Smooth muscle cell (in vitro differentiated cells): ENCODE measurements at regions not wholly inside any gene's neighbourhood (a gene's known extent, or its start where the extent isn't known, plus 50 kb on each side); places are given as distances from the start of the nearest gene placed in this dataset. TPM values are rescaled to one million over a fixed set of nuclear protein-coding genes. Genes with fewer than 3 reads are reported as not detected.
A peak's percentile ranks its signal among the peaks of the same experiment; 100 is the strongest.

ENCODE experiments used
- DNase-seq: peaks from one replicate; lab custom pipeline; 2025; ENCODE audit not compliant: unreplicated experiment; lab: John Stamatoyannopoulos, UW
- H2AFZ ChIP-seq: fragments of 200-600 bp; sonication (generic); 2 replicates; pipeline ENCODE4 v1.6.0; 2016; ENCODE audit warnings: antibody characterized with exemption, low read depth, mild to moderate bottlenecking
- H3F3A ChIP-seq: fragments of 200-600 bp; sonication (generic); 2 replicates; pipeline ENCODE4 v1.6.0; 2017; ENCODE audit warnings: antibody characterized with exemption, low read depth
- H3K27ac ChIP-seq: fragments of 200-600 bp; sonication (generic); 2 replicates; pipeline ENCODE4 v1.5.1; 2016; ENCODE audit warnings: low read depth, mild to moderate bottlenecking
- H3K27me3 ChIP-seq: fragments of 200-600 bp; sonication (generic); 2 replicates; pipeline ENCODE4 v1.6.1; 2016; ENCODE audit warnings: low read depth, mild to moderate bottlenecking
- H3K36me3 ChIP-seq: fragments of 200-600 bp; sonication (generic); 2 replicates; pipeline ENCODE4 v1.5.1; 2016; ENCODE audit warnings: low read depth
- H3K4me1 ChIP-seq: fragments of 200-600 bp; sonication (generic); 2 replicates; pipeline ENCODE4 v1.5.1; 2016; ENCODE audit warnings: low read depth
- H3K4me2 ChIP-seq: fragments of 200-600 bp; sonication (generic); 2 replicates; pipeline ENCODE4 v1.6.0; 2016; ENCODE audit warnings: mild to moderate bottlenecking
- H3K4me3 ChIP-seq: fragments of 200-600 bp; sonication (generic); 2 replicates; pipeline ENCODE4 v1.5.1; 2016; ENCODE audit warnings: mild to moderate bottlenecking
- H3K79me2 ChIP-seq: fragments of 200-600 bp; sonication (generic); 2 replicates; pipeline ENCODE4 v1.6.0; 2016; ENCODE audit warnings: low read depth, mild to moderate bottlenecking
- H3K9ac ChIP-seq: fragments of 200-600 bp; sonication (generic); 2 replicates; pipeline ENCODE4 v1.6.0; 2016; ENCODE audit warnings: low read depth
- H3K9me3 ChIP-seq: fragments of 200-600 bp; sonication (generic); replicated peaks from 2 replicates; pipeline ENCODE4 v1.5.1; 2016; ENCODE audit warnings: low read depth
- H4K20me1 ChIP-seq: fragments of 200-600 bp; sonication (generic); 2 replicates; pipeline ENCODE4 v1.6.0; 2016; ENCODE audit warnings: low read depth
- WGBS: methylation state at CpG from one replicate; pipeline ENCODE4 v1.1.7; 2016; ENCODE audit warnings: low lambda C conversion rate; 5-methylcytosine and 5-hydroxymethylcytosine counted together
- small RNA-seq: library from RNA; depleted of rRNA; stranded (forward); fragments of <200 nt; gene quantifications from one replicate; pipeline ENCODE3, GENCODE V24; 2014
- TF ChIP-seq, protein P1 (sequence below): fragments of 200-600 bp; sonication (generic); IDR thresholded peaks from 2 replicates; pipeline ENCODE4 v1.5.1; 2017; ENCODE audit warnings: borderline replicate concordance, mild to moderate bottlenecking, antibody characterized with exemption; ENCODE audit not compliant: insufficient read depth, poor library complexity, severe bottlenecking

GRCh38 chr4:11483046-11483445, 54.4 kb upstream of the HS3ST1 start:
- Histone ChIP-seq H3K79me2 (no peaks in the 10 kb centered on the region), H2AFZ (no peak overlapping the region), H3K27ac (peak overlapping the region; percentile 82), H3K36me3 (no peaks in the 10 kb centered on the region), H3K4me1 (peaks cover 5% of the 10 kb centered on the region), H3K4me3 (no peak overlapping the region), H3F3A (no peaks in the 10 kb centered on the region), H3K9me3 (no peaks in the 10 kb centered on the region), H4K20me1 (no peaks in the 10 kb centered on the region), H3K4me2 (peak overlapping the region; percentile 48), H3K9ac (no peak overlapping the region), H3K27me3 (no peaks in the 10 kb centered on the region)
- TF ChIP-seq, protein P1, sequence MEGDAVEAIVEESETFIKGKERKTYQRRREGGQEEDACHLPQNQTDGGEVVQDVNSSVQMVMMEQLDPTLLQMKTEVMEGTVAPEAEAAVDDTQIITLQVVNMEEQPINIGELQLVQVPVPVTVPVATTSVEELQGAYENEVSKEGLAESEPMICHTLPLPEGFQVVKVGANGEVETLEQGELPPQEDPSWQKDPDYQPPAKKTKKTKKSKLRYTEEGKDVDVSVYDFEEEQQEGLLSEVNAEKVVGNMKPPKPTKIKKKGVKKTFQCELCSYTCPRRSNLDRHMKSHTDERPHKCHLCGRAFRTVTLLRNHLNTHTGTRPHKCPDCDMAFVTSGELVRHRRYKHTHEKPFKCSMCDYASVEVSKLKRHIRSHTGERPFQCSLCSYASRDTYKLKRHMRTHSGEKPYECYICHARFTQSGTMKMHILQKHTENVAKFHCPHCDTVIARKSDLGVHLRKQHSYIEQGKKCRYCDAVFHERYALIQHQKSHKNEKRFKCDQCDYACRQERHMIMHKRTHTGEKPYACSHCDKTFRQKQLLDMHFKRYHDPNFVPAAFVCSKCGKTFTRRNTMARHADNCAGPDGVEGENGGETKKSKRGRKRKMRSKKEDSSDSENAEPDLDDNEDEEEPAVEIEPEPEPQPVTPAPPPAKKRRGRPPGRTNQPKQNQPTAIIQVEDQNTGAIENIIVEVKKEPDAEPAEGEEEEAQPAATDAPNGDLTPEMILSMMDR, result no peak
- 15% methylated on average over 3 of the region's 3 CpGs for WGBS
- no peak for DNase-seq

- no peak overlapping the region for H3K4me2 ChIP-seq
- H3K9me3 ChIP-seq, result no peaks in the 10 kb centered on the region
- no peak overlapping the region for H3K4me3 ChIP-seq
- WGBS, result 61% methylated on average over 2 of the region's 2 CpGs
- TF ChIP-seq, protein P1, result no peak
- H3K4me1 ChIP-seq, result peaks cover 5% of the 10 kb centered on the region
- no peak overlapping the region for H3K27ac ChIP-seq
- no peaks in the 10 kb centered on the region for H3K36me3 ChIP-seq
- no peak overlapping the region for H3K9ac ChIP-seq
- no peaks in the 10 kb centered on the region for H3K79me2 ChIP-seq
- no peaks in the 10 kb centered on the region for H3K27me3 ChIP-seq
- H3F3A ChIP-seq, result no peaks in the 10 kb centered on the region
- DNase-seq, result no peak
- no peaks in the 10 kb centered on the region for H4K20me1 ChIP-seq
- H2AFZ ChIP-seq, result no peak overlapping the region
Measured at GRCh38 chr4:11480683-11481082, 52.0 kb upstream of the HS3ST1 start.

Small RNA genes lying in the stretch of these regions (small RNA-seq; reads per million reads assigned to genes)
- not detected for gene RF00026
- gene RNU6-578P, result not detected
